Nucleus accumbens (tissue), 56 donors: ENCODE measurements at regions not wholly inside any gene's neighbourhood (a gene's known extent, or its start where the extent isn't known, plus 50 kb on each side); places are given as distances from the start of the nearest gene placed in this dataset.

Experiments used
- DNase-seq, 56 donors: peaks; one replicate each; lab custom pipeline; 2025; lab: John Stamatoyannopoulos, UW

GRCh38 chr1:172882791-172883386, 167.9 kb downstream of the TNFSF18 start:
- no peak for DNase-seq

GRCh38 chr1:172883387-172883791, 167.4 kb downstream of the TNFSF18 start:
- DNase-seq = no peak

- DNase-seq = no peak
These were observed 166.9 kb downstream of the TNFSF18 start for GRCh38 chr1:172883844-172884243.

- no peak for DNase-seq
These were observed 165.3 kb downstream of the TNFSF18 start for GRCh38 chr1:172885411-172885810.

DNA sequence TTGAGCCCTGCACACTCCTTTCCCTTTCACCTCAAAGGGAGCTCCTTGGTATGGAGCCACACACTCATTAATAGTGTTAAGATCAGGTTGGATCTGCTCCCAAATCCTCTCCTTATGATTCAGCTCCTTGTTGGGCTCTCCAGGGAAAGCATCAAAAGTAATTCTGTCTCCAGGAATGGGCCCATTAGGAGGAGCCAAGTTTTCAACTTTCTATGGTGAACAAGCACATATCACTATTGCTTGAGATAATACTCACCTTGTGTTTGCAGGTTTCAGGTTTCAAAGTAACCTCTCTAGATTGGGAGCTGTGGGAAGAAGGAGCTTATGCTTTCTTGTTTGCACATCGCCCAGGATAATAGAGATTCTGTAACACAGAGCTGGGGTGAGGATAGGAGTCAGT, 164.8 kb downstream of the TNFSF18 start:
- DNase-seq = no peak

DNA sequence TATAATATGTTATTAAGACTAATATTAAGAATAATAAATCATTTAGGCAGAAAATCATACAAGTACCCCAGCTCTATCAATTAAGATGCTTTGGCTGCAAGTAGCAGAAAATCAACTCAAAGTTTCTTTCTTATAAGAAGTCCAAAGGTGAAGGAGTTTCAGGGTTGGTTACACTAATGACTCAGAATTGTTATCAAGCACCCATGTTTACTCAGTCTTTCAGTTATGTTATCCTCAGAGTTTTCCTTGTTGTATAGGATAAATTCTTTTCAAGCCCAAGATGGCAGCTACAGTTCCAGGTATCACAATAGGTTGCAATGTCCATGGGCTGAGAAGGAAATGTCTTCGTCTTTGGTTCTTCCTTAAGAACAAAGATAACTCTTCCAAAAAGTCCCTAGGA, 163.6 kb downstream of the TNFSF18 start:
- DNase-seq = no peak

- DNase-seq = no peak
These were observed 157.4 kb downstream of the TNFSF18 start for GRCh38 chr1:172893146-172893841.

- no peak for DNase-seq
These were observed 156.2 kb downstream of the TNFSF18 start for GRCh38 chr1:172894349-172895049.

DNA sequence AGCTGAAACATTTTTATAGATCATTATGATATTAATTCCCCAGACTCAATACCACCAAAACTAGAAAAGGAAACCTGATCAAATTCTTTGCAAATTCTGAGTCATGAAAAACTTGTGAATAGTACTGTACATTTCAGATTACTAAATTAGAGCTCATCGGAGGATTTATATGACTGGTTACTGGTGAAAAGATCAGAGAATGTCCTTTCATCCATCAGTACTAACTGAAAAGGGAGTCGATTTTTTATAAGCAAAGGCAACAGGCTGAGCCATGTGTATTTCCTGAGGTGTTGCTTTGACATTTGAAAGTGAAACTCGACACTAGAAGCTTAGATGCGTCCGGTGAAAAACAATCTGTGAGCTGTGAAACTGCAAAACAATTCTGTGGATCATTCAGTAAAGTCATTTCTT, 155.7 kb downstream of the TNFSF18 start:
- no peak for DNase-seq

GRCh38 chr1:172895761-172896160, 155.0 kb downstream of the TNFSF18 start:
- no peak for DNase-seq

DNA sequence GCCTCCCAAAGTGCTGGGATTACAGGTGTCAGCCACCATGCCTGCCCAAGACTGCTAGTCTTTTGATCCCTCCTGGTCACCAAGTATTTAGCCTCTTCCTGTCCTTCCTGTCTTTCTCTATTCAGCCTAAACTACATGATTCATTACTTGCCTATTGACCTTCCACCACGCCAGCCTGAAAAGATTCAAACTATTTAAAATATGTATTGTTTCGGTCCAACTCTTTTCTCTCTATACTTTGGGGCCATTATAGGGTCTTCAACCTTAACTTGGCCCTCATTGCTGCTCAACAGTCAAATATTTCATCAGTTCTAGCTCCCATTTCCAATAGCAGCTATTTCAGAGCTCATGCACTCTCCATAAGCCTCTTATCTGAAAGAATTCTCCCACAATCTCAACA, 153.0 kb downstream of the TNFSF18 start:
- DNase-seq = no peak

DNA sequence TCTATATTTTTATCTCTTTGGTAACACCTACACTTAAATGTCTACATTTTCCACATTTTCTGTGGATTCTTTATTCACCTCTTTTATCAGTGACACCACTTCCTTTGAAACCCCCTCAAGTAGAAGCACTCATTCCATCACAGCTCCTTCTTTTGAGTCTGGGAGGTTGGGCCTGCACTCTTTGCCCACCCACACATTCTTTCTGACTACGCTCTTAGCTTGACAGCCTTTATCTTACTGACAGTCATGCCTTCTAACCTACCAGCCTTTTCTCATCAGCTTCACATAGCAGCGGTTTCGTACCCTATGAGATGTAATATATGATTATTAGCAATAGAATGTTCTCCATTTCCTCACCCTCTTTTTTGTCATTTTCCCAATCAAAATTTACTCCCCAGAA, 151.9 kb downstream of the TNFSF18 start:
- peak in 2 of 56 donors; percentile 1 to 41 for DNase-seq

DNA sequence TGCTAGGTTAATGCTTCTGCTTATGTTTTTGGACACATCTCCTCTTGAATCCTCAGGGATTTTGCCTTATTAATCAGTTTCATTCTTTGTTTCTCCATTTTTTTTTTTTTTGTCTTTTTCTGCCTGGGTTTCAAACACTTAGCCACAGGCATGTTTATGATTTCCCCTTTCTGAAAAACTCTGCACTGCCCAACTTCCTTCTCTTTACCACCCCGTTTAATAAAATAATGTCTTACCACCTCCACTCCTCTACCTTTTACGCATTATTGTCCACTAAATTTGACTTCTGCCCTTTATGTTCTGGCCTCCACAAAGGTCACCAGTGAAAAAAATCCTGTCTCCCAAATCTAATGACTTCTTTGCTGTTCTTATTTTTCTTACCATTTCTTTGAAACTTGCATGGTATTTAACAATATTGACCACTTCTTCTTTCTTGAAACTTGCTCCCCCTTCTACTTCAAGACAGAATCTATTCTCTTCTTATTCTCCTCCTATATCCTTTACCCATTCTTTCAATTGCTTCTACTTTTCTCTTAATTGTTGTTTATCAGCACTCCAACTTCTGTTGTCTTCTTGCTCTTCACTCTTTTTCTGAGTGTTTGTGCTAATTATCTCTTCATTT, 150.3 kb downstream of the TNFSF18 start:
- no peak for DNase-seq

DNA sequence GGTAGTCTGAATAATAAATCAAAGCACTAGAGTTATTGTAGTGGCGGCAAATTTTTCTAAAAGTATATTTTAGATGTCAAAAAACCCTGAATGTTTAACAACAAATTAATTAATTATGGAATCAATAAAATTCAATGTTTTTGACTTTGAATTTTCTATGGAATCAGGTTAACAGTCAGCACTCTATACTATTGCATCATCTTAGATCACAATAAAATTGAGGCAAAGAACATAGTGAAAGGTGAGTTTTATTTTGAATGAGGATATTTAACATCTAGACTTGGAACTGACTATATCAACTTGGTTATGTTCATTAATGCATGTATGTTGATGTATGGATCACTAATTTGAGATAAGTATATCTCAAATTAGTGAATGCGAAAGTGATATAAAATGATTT, 148.5 kb downstream of the TNFSF18 start:
- no peak for DNase-seq

DNA sequence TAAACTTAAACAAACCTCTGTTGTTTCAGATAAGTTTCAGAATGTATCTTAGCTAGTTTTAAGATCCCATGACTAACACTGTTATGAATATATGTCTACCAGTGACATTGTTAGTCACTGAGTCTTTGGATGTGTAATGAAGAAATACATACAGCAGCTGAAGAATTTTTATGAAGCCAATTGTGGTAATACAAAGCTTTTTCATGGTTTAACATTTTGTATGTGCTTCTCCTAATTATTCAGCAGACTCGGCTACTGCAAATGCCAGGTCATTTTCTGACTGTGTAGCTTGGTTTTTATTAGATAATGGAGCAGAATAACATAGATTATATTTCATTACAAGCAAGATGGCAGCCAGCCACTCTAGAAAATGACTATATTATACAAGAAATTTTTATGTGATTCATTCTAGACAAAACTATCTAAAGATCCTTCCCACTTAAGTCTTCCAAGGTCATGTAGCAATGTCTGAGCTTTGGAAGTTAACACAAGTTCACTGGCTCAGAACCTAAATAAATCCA, 147.8 kb downstream of the TNFSF18 start:
- no peak for DNase-seq

DNA sequence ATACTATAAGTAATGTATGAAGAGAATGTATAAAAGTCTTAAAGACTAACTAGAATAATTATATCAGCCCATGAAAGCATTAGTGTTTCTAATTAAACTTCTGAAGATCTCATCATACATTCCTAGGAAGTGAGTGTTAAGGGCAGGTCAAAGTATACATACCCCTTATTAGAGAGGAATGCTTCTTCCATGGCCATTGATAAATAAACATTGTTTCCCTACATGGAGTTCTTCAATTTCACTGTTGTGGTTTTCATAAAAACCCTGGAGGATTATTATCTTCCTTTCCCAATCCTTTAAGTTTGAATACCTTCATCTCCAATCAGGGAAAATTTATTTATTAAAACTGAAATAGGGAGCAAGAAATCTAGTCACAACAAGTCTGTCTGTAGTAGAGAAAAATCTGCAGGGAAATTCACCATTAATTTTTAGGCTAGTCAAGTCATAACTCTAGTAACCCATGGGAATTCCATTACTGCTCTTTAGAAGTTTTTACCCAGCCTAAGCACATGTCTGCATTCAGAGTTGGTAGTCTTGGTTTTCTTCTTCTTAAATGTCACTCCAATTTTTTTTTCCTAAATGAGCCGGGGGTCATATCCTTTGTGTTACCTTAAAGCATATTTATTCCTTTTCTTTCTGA, 147.0 kb downstream of the TNFSF18 start:
- DNase-seq = no peak

DNA sequence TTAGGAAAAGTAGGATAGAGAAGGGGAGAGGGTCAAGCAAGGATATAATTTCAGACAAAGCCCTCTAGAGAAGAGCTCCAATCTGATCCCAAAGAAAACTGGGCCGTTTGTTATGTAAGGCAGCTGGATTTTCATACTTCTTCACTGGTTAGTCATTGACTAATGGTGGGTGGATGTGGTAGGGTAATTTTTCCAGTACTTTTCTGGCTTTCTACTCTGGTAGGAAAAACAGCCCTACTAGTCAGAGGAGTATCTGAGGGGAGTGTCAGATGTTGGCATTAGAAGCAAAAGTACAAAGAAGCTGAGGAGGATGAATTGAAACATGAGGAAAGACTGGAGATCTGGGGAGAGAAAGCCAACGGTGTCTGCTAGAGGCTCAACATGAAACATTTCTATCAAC, 145.3 kb downstream of the TNFSF18 start:
- DNase-seq = no peak

DNA sequence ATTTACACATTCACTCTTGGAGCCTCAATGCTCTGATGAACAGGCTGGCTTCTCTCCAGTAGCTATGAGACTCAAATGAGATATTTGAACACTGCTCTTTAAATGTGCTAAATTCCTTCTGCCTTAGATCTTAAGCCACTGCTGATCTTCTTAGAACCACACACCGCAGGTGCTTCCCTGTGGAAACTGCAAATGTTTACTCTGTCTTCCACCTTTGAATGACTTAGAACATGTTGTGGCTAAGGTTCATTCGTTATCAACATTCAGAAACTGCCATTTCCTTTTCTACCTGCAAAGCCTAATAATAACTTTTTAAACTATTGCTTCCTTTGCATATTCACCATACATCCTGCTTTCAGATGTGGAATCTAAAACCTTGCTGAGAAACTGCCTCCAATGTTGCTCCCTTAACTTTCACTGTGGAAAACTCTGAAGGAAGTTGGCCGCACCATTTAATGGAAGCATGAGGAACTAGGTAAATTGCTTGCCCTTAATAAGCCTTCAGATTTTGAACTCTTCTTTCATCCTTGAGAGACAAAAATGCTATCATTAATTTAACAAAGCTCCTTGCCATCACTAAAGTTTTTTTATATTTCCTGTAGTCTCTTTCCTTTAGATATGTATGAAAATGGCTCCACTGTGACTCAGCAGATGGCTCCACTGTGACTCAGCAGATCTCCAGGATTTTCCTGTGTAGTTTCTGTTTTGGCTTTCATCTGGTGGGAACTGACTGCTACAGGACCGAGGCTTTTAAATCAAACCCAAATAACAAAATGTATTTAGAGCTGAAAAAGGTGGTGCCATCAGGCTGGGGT, 143.8 kb downstream of the TNFSF18 start:
- no peak for DNase-seq

- DNase-seq = no peak
These were observed 142.9 kb downstream of the TNFSF18 start for GRCh38 chr1:172907834-172908326.
